ENCODE measurements at regions not wholly inside any gene's neighbourhood (a gene's known extent, or its start where the extent isn't known, plus 50 kb on each side); places are given as distances from the start of the nearest gene placed in this dataset.
"Not testable (repeated sequence)": the region's sequence is repeated elsewhere in the genome, so short reads cannot be mapped to it uniquely, and the experiment has no call there.

DNA sequence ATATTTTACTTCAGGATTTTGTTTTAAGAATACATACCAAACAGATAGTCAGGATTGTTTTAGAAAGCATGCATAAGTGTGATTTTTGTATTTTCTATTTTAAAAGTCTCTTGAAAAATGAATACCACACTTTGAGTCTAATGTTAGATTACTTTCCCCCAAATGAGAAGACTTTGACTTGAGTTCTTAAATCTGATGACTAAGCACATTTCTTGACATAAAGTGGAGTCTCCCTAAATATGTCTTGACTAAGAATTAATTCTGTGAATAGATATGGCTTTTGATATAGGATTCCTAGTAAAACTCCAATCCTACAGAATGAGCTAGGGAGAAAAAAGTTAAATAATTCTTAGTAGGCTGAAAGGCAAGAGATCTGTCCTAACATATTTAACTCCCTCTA lies 624.2 kb upstream of the SPRY2 start:
- no peak for DNase-seq

DNA sequence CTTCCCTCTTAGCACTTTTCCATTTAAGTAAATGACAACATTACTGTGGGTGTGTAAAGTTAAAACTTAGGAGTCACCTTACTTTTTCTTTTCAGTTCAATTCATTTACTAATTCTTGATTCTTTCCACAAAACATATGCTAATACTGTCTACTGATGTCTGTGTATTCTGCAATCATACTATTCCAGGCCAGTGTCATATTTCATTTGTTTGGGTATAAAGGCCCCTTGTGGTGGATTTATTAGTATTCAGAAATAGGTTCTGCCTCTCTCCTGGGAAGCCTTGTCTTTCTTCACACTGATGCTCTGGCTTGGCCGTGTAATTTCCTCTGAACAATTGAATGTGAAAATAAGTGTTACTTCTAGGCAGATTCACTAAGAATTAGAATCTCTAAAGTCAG lies 621.9 kb upstream of the SPRY2 start:
- DNase-seq: no peak

DNA sequence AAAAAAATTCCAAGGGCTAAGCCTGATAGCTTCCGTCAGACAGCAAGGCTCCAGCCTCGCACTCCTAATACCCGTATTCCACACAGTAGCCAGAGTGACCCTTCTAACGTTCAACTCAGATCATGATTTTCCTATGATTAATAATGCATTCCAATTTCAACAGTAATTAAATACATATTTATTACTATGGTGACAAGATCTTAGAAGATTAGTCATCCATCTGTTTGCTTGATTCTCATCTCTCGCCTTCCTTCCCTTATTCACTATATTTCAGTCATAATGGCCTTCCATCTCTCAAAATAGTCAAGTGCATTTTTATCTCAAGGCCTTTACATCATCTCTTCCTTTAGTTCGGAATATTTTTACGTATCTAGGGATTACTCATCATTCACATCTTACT lies 621.2 kb upstream of the SPRY2 start:
- no peak for DNase-seq

DNA sequence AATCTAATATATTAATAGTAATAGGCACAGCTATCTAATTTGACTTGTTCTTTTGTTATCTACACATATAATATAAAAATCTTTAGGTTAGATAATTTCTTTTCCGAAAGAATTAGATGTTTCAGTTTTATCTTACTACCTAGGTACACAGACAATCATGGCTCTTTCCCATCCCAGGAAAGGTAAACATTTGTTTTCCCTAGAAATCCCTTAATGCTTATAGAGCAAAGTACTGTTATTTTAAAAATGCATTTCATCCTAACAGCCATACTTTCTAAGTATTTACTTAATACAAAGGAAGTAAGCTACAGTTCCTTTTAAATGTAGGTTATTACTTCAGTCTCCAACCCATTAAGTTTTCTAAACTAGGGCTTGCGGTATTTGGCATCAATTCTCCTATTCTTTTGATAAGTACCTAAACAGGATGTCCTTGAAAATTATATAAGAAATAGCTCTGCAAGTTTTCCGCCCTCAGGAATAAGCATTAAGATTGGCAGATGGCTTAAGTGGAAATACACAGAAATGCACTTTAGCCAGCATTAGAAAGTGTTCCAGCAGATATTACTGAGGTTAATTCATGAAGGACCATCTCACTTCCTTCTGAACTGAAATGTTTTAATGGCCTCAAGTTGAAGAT lies 616.2 kb upstream of the SPRY2 start:
- DNase-seq: no peak

DNA sequence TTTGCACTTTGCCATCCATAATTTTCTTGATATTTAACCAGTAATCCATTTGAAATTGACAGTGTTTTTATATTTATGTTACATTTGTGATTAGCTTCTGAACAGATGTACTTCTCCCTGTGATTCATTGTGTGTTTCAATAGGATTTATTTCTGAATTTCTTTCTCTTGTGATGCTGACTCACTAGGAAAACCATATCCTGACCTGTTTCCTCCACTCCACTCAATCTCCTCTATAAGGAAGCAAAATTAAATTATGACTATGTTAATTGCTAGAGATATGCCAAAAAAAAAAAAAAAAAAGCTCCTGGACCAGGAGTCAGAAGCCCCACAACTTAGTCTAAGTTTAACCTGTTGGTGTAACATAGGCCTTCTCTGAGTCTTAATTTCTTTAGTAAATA lies 614.6 kb upstream of the SPRY2 start:
- DNase-seq: no peak

DNA sequence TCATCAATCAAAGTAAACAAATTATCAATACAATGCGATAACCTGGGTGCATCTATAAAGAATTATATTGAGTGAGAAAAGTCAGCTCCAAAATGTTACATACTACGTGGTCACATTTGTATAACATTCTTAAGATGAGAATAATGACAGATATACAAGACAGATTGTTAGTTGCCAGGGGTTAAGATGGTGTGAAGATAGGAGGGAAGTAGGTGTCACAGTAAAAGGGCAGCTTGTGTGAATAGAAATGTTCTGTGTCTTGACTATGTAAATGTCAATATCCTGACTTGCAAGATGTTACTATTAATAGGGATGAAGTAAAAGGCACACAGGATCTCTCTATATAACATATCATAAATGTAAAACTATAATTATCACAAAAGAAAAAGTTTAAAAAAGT lies 611.2 kb upstream of the SPRY2 start:
- no peak for DNase-seq

DNA sequence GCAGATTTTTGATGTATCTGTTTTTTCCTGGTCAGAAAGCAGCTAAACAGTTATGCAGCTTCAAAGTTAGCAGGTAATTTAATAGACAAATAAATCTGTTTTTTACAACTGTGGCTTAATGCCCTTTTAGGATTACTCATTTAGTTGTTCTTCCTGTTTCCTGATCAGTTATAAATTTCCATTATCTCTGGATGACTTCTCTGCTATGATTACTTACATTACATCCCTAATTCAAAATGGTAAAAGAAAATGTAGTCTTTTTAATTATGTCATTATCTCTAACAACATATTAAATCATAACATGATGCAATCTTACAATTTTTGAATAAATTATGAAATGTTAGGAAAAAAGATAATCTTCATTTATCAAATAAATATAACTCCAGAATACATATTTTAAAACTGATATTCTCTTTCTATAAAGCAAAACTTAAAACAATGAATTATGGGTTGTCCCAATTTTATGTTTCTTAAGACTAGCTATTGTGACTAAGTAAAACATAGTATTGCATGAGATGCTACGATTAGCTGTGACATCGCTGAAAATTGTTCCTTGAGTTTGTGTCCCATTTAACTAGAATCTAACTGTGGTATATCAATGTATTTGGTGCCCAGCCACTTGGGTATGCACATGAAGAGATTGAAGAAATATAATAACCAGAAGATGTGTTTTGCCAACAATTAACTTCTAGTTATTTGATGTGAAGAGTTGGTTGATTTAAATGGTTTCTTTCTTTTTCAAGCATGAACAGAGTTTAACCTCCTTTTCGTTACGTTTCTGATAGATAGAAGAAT lies 605.3 kb upstream of the SPRY2 start:
- DNase-seq: no peak

DNA sequence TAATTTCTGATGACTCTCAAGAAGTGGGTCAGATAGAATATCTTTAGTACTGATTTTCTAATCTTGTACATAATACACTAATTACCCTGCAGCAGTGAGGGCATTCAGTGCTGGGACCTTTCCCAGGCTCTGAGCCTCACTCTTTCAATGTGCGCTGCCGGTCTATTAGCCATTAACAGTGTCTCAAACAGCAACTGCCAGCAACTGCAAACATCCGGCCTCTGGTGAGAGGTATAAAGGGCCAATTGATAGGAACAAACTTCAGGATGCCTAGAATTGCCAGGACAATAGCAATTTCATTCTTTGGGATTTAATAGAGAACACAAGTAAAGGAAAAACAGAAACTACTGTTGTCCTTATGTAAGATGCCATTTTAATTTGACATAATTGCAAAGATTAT lies 604.4 kb upstream of the SPRY2 start:
- no peak for DNase-seq

DNA sequence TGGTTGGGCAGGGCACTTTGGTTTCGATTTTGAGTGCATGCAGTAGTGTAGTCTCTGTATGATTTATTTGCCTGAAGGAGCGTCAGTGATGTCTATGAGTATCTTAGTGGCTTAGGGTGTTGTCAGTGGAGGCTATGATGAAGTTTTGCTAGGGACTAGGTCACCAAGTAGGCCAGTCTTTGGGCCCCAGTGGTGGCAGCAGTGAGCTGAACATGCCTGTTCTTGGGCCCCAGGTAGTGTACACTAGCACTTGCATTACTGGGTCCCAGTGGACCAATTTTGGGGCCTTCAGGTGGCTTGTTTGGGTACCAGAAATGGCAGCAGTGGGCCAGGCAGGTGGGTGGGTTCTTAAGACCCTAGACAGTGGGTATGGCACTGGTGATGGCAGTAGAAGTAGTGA lies 598.7 kb upstream of the SPRY2 start:
- DNase-seq: no peak

DNA sequence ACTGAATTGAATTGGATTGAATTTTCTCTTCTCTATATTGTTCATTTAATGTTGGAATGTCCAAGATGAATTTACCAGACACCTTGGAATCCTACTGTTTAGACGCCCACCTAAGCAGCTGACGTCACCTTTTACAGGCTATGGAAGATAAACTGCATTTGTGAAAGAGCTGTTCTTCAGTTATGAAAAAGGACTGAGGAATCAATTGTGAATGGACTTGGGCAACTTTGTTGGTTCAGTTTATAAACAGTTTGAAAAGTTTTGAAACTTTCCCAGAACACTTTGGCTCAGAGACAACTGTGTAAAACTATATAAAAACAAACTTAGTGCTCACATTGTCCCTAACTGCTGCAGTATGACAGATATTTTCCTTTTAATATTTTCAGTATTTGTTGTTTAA lies 590.8 kb upstream of the SPRY2 start:
- no peak for DNase-seq

DNA sequence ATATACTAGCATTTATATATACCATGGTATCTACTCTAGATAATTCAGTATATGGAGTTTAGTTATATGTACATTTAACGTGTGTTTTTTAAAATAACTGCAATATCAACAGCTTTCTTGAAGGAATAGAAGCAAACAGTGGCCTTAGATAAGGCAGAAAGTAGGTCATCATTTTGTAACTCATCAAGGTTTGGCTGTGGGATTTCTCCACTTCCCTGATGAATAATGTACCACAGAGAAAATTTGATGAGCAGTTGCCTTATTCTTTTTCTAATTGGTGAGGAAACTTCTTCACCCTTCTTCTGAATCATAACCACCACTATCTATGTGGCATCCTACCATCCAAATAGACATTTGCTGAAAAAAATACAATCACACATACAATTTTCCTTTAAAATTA lies 590.2 kb upstream of the SPRY2 start:
- no peak for DNase-seq

DNA sequence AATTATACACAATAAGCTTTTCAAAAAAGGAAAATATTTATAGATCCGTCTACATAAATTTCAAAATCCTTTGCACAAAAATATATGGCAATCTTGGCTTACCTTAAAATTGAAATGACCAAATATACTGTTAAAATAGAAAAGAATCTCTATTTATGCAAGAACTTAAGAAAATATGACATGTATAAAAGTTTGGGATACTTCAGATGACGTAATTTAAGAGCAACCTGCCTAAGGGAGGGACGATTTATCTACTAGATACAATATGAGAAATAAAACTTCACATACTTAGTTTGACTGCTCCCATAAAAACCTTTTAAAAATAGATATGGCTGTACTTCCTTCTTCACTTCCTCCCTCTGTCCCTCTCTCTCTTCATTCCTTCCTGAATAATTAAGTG lies 587.3 kb upstream of the SPRY2 start:
- no peak for DNase-seq

DNA sequence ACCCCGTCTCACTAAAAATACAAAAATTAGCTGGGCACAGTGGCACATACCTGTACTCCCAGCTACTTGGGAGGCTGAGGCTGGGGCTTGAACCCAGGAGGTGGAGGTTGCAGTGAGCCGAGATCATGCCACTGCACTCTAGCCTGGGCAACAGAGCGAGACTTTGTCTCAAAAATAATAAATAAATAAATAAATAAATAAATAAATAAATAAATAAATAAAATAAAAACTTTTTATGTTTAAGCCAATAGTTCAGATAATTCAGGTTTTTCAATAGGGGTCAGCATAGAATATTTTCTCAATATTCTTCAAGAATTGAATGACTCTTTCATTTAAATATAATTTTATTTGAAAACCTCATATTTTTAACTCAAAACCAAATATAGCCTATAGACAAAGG lies 585.1 kb upstream of the SPRY2 start:
- not testable (repeated sequence) for DNase-seq

DNA sequence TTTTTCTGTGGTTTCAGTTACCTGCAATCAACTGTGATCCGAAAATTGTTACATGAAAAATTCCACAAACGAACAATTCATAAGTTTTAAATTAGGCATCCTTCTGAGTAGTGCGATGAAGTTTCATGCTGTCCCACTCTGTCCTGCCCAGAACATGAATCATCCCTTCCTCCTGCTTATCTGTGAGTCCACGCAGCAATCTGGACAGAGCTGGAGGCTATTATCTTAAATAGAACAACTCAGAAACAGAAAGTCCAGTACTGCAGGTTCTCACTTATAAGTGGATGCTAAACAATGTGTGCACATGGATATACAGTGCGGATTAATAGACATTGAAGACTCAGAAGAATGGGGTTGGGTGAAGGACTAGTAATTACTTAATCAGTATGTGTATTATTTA lies 583.7 kb upstream of the SPRY2 start:
- no peak for DNase-seq

DNA sequence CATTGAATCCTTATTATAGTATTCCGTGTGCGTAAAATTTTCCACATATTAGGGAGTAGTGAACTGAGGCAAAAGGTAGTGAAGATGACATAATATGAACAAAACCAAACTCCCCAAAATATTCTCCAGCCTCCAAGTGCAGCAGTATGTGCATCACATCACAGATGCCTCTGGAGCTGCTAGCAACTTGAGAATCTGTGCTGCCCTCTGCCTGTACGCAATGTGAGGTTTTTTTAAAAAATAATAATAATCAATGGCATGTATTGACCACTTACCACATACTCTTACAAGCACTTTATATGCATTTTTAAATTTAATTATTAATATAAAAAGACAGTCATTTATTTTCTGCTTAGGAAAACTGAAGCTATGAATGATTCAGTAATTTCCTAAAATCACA lies 583.0 kb upstream of the SPRY2 start:
- DNase-seq: no peak

DNA sequence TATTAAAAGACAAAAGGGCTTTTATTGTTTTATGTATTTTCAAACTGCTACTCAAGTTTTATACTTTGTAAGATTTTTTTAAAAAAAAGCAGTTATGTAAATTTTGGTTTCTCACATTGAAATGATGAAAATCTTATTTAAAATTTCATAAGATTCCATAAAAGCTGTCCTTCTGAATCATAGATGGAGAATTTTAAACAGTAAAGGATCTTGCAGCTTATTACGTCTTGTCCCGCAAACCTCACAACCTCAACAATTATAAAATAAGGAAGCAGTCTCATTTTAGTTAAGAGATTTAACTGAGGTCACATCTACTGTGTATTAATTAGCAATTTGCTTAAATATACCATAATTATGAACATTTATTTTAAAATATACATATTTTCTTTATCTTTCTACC lies 581.0 kb upstream of the SPRY2 start:
- DNase-seq: no peak

DNA sequence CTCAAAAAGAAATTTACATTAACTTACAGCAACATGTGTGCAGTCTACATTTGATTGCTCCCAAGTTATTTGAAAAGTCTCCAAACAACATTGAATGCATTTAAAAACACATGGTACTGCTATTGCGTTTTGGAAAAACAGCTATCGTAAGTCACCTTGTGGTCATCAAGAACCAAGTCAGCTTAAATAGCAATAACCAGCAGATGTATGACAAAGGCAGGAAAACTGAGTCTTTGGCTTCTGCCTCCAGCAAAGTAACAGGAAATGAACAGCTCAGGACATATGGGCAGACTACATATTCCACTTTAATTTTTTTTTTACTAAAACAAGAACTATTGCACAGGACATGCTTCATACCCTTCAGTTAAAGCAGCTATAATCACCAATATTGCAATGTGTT lies 580.6 kb upstream of the SPRY2 start:
- DNase-seq: no peak

DNA sequence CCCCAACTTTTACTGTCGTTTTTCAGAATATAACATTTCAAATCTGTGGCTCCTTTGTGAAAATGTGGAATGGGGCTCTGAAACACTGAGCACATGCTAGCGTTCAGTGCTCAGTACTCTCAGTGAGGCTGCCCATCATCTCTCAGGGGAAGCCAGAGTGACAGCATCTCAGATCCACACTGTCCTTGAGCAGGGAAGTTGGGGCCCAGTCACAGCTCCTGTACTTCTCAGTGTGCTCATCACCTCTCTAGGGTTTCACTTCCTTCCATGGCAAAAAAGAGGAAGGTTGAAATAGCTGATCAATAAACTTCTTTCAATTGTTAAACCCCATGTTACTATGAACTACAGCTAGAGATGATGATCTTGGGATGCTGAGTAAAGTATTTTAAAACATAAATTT lies 565.9 kb upstream of the SPRY2 start:
- DNase-seq: no peak

DNA sequence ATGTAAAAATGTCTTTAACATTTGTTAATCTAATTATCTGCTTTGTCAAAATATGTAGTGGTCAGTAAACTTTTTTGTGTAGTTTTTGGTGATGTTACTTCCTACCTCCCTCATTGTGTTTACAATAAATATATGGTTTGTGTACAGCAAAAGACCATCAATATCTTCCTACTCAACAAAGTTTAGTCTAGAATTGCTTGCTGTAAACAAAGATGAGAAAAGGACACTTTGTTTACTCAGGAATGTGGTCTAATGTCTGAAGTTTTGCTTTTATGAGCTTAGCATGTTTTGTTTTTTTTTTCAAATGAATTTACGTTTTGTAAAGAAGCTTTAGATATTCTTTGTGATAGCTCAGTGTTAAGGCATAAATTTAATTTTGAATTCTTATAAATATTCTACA lies 563.5 kb upstream of the SPRY2 start:
- no peak for DNase-seq

DNA sequence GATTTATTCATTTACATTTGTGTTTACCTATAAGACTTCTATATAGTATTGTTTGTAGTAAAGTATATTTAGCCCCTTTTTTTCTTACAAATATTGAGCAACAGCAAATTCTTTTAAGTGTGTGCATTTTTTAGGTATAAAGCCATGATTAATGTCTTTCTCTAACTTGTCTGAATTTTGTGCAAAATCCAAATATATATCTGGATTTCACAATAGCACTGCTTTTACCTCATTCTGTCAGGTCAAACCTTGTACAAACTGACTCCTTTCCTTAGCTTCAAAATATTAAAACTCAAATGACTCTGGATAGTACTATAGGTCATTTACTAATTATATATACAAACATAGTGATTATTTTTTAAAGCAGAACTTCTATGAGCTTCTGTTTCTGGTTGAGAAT lies 563.0 kb upstream of the SPRY2 start:
- no peak for DNase-seq

DNA sequence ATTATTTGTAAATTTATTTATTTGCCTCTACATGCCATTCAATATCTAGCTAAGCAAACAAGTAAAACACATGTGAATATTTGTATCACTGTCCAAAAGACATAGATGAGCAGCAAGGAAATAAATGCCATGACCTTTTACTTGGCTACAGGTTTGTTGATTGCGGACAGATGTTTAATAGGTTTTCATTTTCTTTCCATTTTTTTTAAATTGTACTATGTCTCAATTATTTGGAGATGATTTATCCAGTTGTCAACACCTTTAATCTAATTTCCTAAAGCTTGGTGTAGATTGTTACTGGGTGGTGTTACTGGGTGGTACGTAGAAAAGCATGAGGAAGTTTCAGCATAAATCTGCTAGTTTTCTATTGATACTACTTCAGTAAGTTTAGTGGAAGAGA lies 560.6 kb upstream of the SPRY2 start:
- DNase-seq: no peak

DNA sequence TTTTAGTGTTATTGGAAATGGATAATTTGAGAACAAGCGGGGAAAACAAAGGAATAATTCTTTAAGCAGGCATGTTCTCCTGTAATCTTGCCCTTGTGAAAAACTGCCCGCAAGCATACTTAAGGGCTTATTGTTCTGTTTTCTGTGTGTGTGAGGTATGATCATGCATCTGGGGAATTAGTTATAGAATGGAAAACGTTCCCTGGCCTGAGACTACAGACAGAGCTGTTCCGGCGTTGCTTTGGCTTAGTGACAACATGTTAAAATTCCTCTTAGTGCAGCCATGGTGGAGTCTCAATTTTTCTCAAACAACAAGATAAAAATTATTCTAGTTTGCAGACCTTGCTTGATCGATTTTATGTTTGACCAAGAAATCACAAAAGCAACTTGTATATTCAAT lies 560.2 kb upstream of the SPRY2 start:
- DNase-seq: no peak

DNA sequence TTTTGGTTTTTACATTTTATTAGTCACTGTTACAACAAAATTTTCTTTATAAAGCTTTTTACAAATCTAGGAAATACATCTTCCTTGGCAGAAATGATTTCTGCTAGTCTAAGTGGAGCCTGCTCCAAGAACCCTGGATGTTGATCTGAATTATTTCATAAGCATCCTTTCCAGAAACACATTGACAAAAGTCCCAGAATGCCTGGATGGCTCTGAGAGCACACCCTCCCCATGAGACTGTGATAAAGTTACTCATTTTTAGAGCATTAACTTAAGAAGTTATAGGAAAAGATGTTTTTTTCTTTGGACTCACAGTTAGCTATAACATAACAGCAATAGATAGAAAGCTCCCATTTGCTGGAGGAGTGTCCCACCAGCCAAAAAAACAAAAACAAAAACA lies 559.6 kb upstream of the SPRY2 start:
- DNase-seq: no peak

DNA sequence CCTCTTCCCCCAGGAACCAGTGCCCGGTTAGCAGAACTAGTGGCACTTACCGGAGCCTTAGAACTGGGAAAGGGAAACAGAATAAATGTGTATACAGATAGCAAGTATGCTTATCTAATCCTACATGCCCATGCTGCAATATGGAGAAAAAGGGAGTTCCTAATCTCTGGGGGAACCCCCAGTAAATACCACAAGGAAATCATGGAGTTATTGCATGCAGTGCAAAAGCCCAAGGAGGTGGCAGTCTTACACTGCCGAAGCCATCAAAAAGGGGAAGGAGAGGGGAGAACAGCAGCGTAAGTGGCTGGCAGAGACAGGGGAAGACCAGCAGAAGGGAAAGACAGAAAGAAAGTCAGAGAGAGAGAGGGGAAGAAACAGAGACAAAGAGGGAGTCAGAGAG lies 556.7 kb upstream of the SPRY2 start:
- DNase-seq: not testable (repeated sequence)

DNA sequence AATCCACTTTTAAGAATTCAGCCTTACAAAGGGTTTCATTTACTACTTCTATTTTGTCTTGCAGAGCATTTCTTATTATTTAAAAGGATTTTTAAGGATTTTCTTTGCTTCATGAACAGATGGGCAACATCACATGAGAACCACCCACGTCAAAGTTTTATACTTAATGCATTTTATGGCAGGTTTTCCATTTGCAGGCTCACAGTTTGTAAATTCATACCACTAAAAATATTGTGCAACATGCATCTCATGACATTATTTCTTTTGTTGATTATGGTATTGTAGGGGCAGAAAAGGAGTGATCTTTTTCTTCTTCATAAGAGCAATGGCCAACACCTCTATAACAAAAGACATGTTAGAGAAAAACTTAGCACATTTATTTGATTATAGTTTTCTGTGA lies 554.0 kb upstream of the SPRY2 start:
- no peak for DNase-seq
